ENCODE measurements at regions not wholly inside any gene's neighbourhood (a gene's known extent, or its start where the extent isn't known, plus 50 kb on each side); places are given as distances from the start of the nearest gene placed in this dataset.

GRCh38 chr1:232457595-232457994 is 172.3 kb downstream of the SIPA1L2 start:
- no peaks in the 10 kb centered on the region for H3K36me3 ChIP-seq (ENCODE audit: control insufficient read depth, insufficient read depth, low read length)
- H3K4me1 ChIP-seq (ENCODE audit: control insufficient read depth, insufficient read depth, low read length, poor library complexity, severe bottlenecking), result no peaks in the 10 kb centered on the region
- no peaks in the 10 kb centered on the region for H3K27me3 ChIP-seq (replicated peaks; ENCODE audit: control insufficient read depth, insufficient read depth, low read length, poor library complexity, severe bottlenecking)
- H3K4me3 ChIP-seq (ENCODE audit: insufficient read depth, low read depth, low read length, poor library complexity, severe bottlenecking), result no peak overlapping the region
- no peak for DNase-seq
- no peaks in the 10 kb centered on the region for H3K9me3 ChIP-seq (ENCODE audit: control insufficient read depth, low read length)
- H3K27ac ChIP-seq (ENCODE audit: insufficient read depth, low read length, poor library complexity, severe bottlenecking), result no peak overlapping the region

- DNase-seq, result no peak
- no peaks in the 10 kb centered on the region for H3K9me3 ChIP-seq (ENCODE audit: control insufficient read depth, low read length)
- no peaks in the 10 kb centered on the region for H3K4me1 ChIP-seq (ENCODE audit: control insufficient read depth, insufficient read depth, low read length, poor library complexity, severe bottlenecking)
- no peaks in the 10 kb centered on the region for H3K27me3 ChIP-seq (replicated peaks; ENCODE audit: control insufficient read depth, insufficient read depth, low read length, poor library complexity, severe bottlenecking)
- H3K27ac ChIP-seq (ENCODE audit: insufficient read depth, low read length, poor library complexity, severe bottlenecking), result no peak overlapping the region
- H3K36me3 ChIP-seq (ENCODE audit: control insufficient read depth, insufficient read depth, low read length), result no peaks in the 10 kb centered on the region
- H3K4me3 ChIP-seq (ENCODE audit: insufficient read depth, low read depth, low read length, poor library complexity, severe bottlenecking), result no peak overlapping the region
These were observed 173.2 kb downstream of the SIPA1L2 start for GRCh38 chr1:232456714-232457113.

- Histone ChIP-seq H3K27ac (ENCODE audit: insufficient read depth, low read length, poor library complexity, severe bottlenecking) (no peak overlapping the region), H3K4me3 (ENCODE audit: insufficient read depth, low read depth, low read length, poor library complexity, severe bottlenecking) (no peak overlapping the region), H3K9me3 (ENCODE audit: control insufficient read depth, low read length) (no peaks in the 10 kb centered on the region), H3K4me1 (ENCODE audit: control insufficient read depth, insufficient read depth, low read length, poor library complexity, severe bottlenecking) (no peaks in the 10 kb centered on the region), H3K27me3 (replicated peaks; ENCODE audit: control insufficient read depth, insufficient read depth, low read length, poor library complexity, severe bottlenecking) (no peaks in the 10 kb centered on the region), H3K36me3 (ENCODE audit: control insufficient read depth, insufficient read depth, low read length) (no peaks in the 10 kb centered on the region)
- DNase-seq, result no peak
These were observed 175.6 kb downstream of the SIPA1L2 start for GRCh38 chr1:232454227-232454886.

- H3K36me3 ChIP-seq (ENCODE audit: control insufficient read depth, insufficient read depth, low read length), result no peaks in the 10 kb centered on the region
- no peaks in the 10 kb centered on the region for H3K4me1 ChIP-seq (ENCODE audit: control insufficient read depth, insufficient read depth, low read length, poor library complexity, severe bottlenecking)
- no peak overlapping the region for H3K27ac ChIP-seq (ENCODE audit: insufficient read depth, low read length, poor library complexity, severe bottlenecking)
- no peak for DNase-seq
- H3K4me3 ChIP-seq (ENCODE audit: insufficient read depth, low read depth, low read length, poor library complexity, severe bottlenecking), result no peak overlapping the region
- H3K27me3 ChIP-seq (replicated peaks; ENCODE audit: control insufficient read depth, insufficient read depth, low read length, poor library complexity, severe bottlenecking), result no peaks in the 10 kb centered on the region
- no peaks in the 10 kb centered on the region for H3K9me3 ChIP-seq (ENCODE audit: control insufficient read depth, low read length)
These were observed 177.0 kb downstream of the SIPA1L2 start for GRCh38 chr1:232452736-232453440.

- no peaks in the 10 kb centered on the region for H3K4me1 ChIP-seq (ENCODE audit: control insufficient read depth, insufficient read depth, low read length, poor library complexity, severe bottlenecking)
- no peak for DNase-seq
- H3K4me3 ChIP-seq (ENCODE audit: insufficient read depth, low read depth, low read length, poor library complexity, severe bottlenecking), result no peak overlapping the region
- H3K27me3 ChIP-seq (replicated peaks; ENCODE audit: control insufficient read depth, insufficient read depth, low read length, poor library complexity, severe bottlenecking), result no peaks in the 10 kb centered on the region
- H3K36me3 ChIP-seq (ENCODE audit: control insufficient read depth, insufficient read depth, low read length), result no peaks in the 10 kb centered on the region
- no peak overlapping the region for H3K27ac ChIP-seq (ENCODE audit: insufficient read depth, low read length, poor library complexity, severe bottlenecking)
- no peaks in the 10 kb centered on the region for H3K9me3 ChIP-seq (ENCODE audit: control insufficient read depth, low read length)
These were observed 177.8 kb downstream of the SIPA1L2 start for GRCh38 chr1:232452117-232452516.

- no peak overlapping the region for H3K27ac ChIP-seq (ENCODE audit: insufficient read depth, low read length, poor library complexity, severe bottlenecking)
- no peaks in the 10 kb centered on the region for H3K9me3 ChIP-seq (ENCODE audit: control insufficient read depth, low read length)
- DNase-seq, result no peak
- H3K36me3 ChIP-seq (ENCODE audit: control insufficient read depth, insufficient read depth, low read length), result no peaks in the 10 kb centered on the region
- no peaks in the 10 kb centered on the region for H3K27me3 ChIP-seq (replicated peaks; ENCODE audit: control insufficient read depth, insufficient read depth, low read length, poor library complexity, severe bottlenecking)
- no peaks in the 10 kb centered on the region for H3K4me1 ChIP-seq (ENCODE audit: control insufficient read depth, insufficient read depth, low read length, poor library complexity, severe bottlenecking)
- H3K4me3 ChIP-seq (ENCODE audit: insufficient read depth, low read depth, low read length, poor library complexity, severe bottlenecking), result no peak overlapping the region
These were observed 178.4 kb downstream of the SIPA1L2 start for GRCh38 chr1:232451506-232451905.

- Histone ChIP-seq H3K36me3 (ENCODE audit: control insufficient read depth, insufficient read depth, low read length) (no peaks in the 10 kb centered on the region), H3K27ac (ENCODE audit: insufficient read depth, low read length, poor library complexity, severe bottlenecking) (no peak overlapping the region), H3K4me1 (ENCODE audit: control insufficient read depth, insufficient read depth, low read length, poor library complexity, severe bottlenecking) (no peaks in the 10 kb centered on the region), H3K27me3 (replicated peaks; ENCODE audit: control insufficient read depth, insufficient read depth, low read length, poor library complexity, severe bottlenecking) (no peaks in the 10 kb centered on the region), H3K4me3 (ENCODE audit: insufficient read depth, low read depth, low read length, poor library complexity, severe bottlenecking) (no peak overlapping the region), H3K9me3 (ENCODE audit: control insufficient read depth, low read length) (no peaks in the 10 kb centered on the region)
- DNase-seq, result no peak
These were observed 179.3 kb downstream of the SIPA1L2 start for GRCh38 chr1:232450615-232451014.

- no peaks in the 10 kb centered on the region for H3K27me3 ChIP-seq (replicated peaks; ENCODE audit: control insufficient read depth, insufficient read depth, low read length, poor library complexity, severe bottlenecking)
- no peak overlapping the region for H3K27ac ChIP-seq (ENCODE audit: insufficient read depth, low read length, poor library complexity, severe bottlenecking)
- no peak for DNase-seq
- H3K4me3 ChIP-seq (ENCODE audit: insufficient read depth, low read depth, low read length, poor library complexity, severe bottlenecking), result no peak overlapping the region
- no peaks in the 10 kb centered on the region for H3K36me3 ChIP-seq (ENCODE audit: control insufficient read depth, insufficient read depth, low read length)
- no peaks in the 10 kb centered on the region for H3K4me1 ChIP-seq (ENCODE audit: control insufficient read depth, insufficient read depth, low read length, poor library complexity, severe bottlenecking)
- H3K9me3 ChIP-seq (ENCODE audit: control insufficient read depth, low read length), result no peaks in the 10 kb centered on the region
These were observed 182.8 kb downstream of the SIPA1L2 start for GRCh38 chr1:232447125-232447524.

GRCh38 chr1:232445361-232446106 is 184.4 kb downstream of the SIPA1L2 start:
- no peaks in the 10 kb centered on the region for H3K9me3 ChIP-seq (ENCODE audit: control insufficient read depth, low read length)
- no peak for DNase-seq
- no peaks in the 10 kb centered on the region for H3K4me1 ChIP-seq (ENCODE audit: control insufficient read depth, insufficient read depth, low read length, poor library complexity, severe bottlenecking)
- no peaks in the 10 kb centered on the region for H3K36me3 ChIP-seq (ENCODE audit: control insufficient read depth, insufficient read depth, low read length)
- H3K27me3 ChIP-seq (replicated peaks; ENCODE audit: control insufficient read depth, insufficient read depth, low read length, poor library complexity, severe bottlenecking), result no peaks in the 10 kb centered on the region
- no peak overlapping the region for H3K27ac ChIP-seq (ENCODE audit: insufficient read depth, low read length, poor library complexity, severe bottlenecking)
- no peak overlapping the region for H3K4me3 ChIP-seq (ENCODE audit: insufficient read depth, low read depth, low read length, poor library complexity, severe bottlenecking)

- no peaks in the 10 kb centered on the region for H3K9me3 ChIP-seq (ENCODE audit: control insufficient read depth, low read length)
These were observed 186.6 kb downstream of the SIPA1L2 start for GRCh38 chr1:232443372-232443771.

More at GRCh38 chr1:232443372-232443771, 186.6 kb downstream of the SIPA1L2 start:
- DNase-seq, result no peak
- H3K27ac ChIP-seq (ENCODE audit: insufficient read depth, low read length, poor library complexity, severe bottlenecking), result no peak overlapping the region
- H3K36me3 ChIP-seq (ENCODE audit: control insufficient read depth, insufficient read depth, low read length), result no peaks in the 10 kb centered on the region
- H3K4me3 ChIP-seq (ENCODE audit: insufficient read depth, low read depth, low read length, poor library complexity, severe bottlenecking), result no peak overlapping the region
- no peaks in the 10 kb centered on the region for H3K27me3 ChIP-seq (replicated peaks; ENCODE audit: control insufficient read depth, insufficient read depth, low read length, poor library complexity, severe bottlenecking)
- H3K4me1 ChIP-seq (ENCODE audit: control insufficient read depth, insufficient read depth, low read length, poor library complexity, severe bottlenecking), result no peaks in the 10 kb centered on the region
